NB4 (cell line): ENCODE measurements at regions not wholly inside any gene's neighbourhood (a gene's known extent, or its start where the extent isn't known, plus 50 kb on each side); places are given as distances from the start of the nearest gene placed in this dataset.

Source experiments
- DNase-seq: peaks from one replicate; pipeline ENCODE4 v3.0.0; 2010; ENCODE audit warnings: low read depth
- H3K4me3 ChIP-seq: one replicate; pipeline ENCODE4 v1.5.1; 2011; ENCODE audit warnings: mild to moderate bottlenecking, low read depth, low read length, moderate library complexity
- CTCF ChIP-seq: IDR thresholded peaks from one replicate; pipeline ENCODE4 v1.5.1; 2012; ENCODE audit warnings: low read depth, low read length
- MAX ChIP-seq: IDR thresholded peaks from 2 replicates; pipeline ENCODE4 v1.6.1; 2011; ENCODE audit warnings: low read depth, low read length
- MYC ChIP-seq: IDR thresholded peaks from 2 replicates; pipeline ENCODE4 v1.6.1; 2011; ENCODE audit warnings: low read depth, low read length
- POLR2A ChIP-seq: IDR thresholded peaks from 2 replicates; pipeline ENCODE4 v1.6.1; 2011; ENCODE audit warnings: mild to moderate bottlenecking; ENCODE audit not compliant: insufficient read length; ENCODE audit errors: extremely low read depth

GRCh38 chr13:44748439-44748838 lies 172.3 kb upstream of the TSC22D1 start:
- DNase-seq: no peak
- TF ChIP-seq CTCF: no peak
- TF ChIP-seq POLR2A: no peak
- no peak for TF ChIP-seq MYC
- no peak for TF ChIP-seq MAX
- no peak overlapping the region for H3K4me3 ChIP-seq

- DNase-seq: no peak
- no peak overlapping the region for H3K4me3 ChIP-seq
- no peak for TF ChIP-seq CTCF
- TF ChIP-seq MAX: no peak
- TF ChIP-seq POLR2A: no peak
- no peak for TF ChIP-seq MYC
Measured at GRCh38 chr13:44747179-44747578, 171.0 kb upstream of the TSC22D1 start.

- TF ChIP-seq POLR2A: no peak
- TF ChIP-seq MYC: no peak
- no peak for TF ChIP-seq MAX
- TF ChIP-seq CTCF: no peak
- no peak for DNase-seq
Measured at GRCh38 chr13:44746690-44747089, 170.6 kb upstream of the TSC22D1 start.

GRCh38 chr13:44744880-44745633 lies 168.9 kb upstream of the TSC22D1 start:
- H3K4me3 ChIP-seq: no peak overlapping the region
- no peak for DNase-seq
- TF ChIP-seq CTCF: no peak

More at GRCh38 chr13:44746690-44747089, 170.6 kb upstream of the TSC22D1 start:
- H3K4me3 ChIP-seq: no peak overlapping the region

GRCh38 chr13:44739539-44739938 lies 163.4 kb upstream of the TSC22D1 start:
- DNase-seq: no peak
- H3K4me3 ChIP-seq: no peak overlapping the region
- TF ChIP-seq POLR2A (no peak), MAX (no peak), MYC (no peak), CTCF (no peak)

- no peak for DNase-seq
- H3K4me3 ChIP-seq: no peak overlapping the region
- TF ChIP-seq CTCF: no peak
- TF ChIP-seq POLR2A: no peak
- TF ChIP-seq MYC: no peak
- TF ChIP-seq MAX: no peak
Measured at GRCh38 chr13:44739120-44739519, 163.0 kb upstream of the TSC22D1 start.
